ENCODE measurements at regions not wholly inside any gene's neighbourhood (a gene's known extent, or its start where the extent isn't known, plus 50 kb on each side); places are given as distances from the start of the nearest gene placed in this dataset.

- no peak overlapping the region for H3K4me3 Mint-ChIP-seq
- peaks cover 3% of the 10 kb centered on the region for H3K27me3 Mint-ChIP-seq (ENCODE audit: low read depth)
- peaks cover 3% of the 10 kb centered on the region for H3K4me1 Mint-ChIP-seq
- no peaks in the 10 kb centered on the region for H3K9me3 Mint-ChIP-seq
- no peak overlapping the region for H3K27ac Mint-ChIP-seq
- TF ChIP-seq CTCF (IDR thresholded peaks at IDR 0.05; ENCODE audit: unreplicated experiment in 3 of 3): no peak
- no peaks in the 10 kb centered on the region for H3K36me3 Mint-ChIP-seq (ENCODE audit: low read depth)
These were observed 80.8 kb downstream of the TRIML1 start for GRCh38 chr4:188220006-188220405.

GRCh38 chr4:188221090-188221489 is 81.8 kb downstream of the TRIML1 start:
- H3K36me3 Mint-ChIP-seq (ENCODE audit: low read depth): no peaks in the 10 kb centered on the region
- H3K27me3 Mint-ChIP-seq (ENCODE audit: low read depth): peaks cover 3% of the 10 kb centered on the region
- H3K9me3 Mint-ChIP-seq: no peaks in the 10 kb centered on the region
- TF ChIP-seq CTCF (IDR thresholded peaks at IDR 0.05; ENCODE audit: unreplicated experiment in 3 of 3): no peak
- H3K4me1 Mint-ChIP-seq: peaks cover 3% of the 10 kb centered on the region
- H3K27ac Mint-ChIP-seq: no peak overlapping the region
- no peak overlapping the region for H3K4me3 Mint-ChIP-seq

DNA sequence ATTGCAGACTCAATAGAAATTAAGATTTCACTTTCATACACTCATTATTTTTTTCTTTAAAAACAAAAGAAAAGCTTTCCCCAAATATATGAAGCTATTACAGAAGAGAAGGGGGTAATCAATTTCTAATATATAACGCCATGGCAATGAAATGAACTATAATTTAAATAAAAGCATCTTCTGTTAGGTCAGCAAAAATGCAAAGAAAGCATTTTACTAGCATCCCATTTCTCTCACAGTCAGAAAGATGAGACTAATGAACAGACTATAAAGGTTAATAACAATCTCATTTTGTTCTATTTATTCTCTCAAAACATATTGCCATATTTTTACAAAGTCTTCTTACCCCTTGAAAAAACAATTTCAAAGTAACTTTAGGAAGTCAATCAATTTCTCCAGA is 89.0 kb downstream of the TRIML1 start:
- no peaks in the 10 kb centered on the region for H3K27me3 Mint-ChIP-seq (ENCODE audit: low read depth)
- no peaks in the 10 kb centered on the region for H3K4me1 Mint-ChIP-seq
- no peaks in the 10 kb centered on the region for H3K36me3 Mint-ChIP-seq (ENCODE audit: low read depth)
- TF ChIP-seq CTCF (IDR thresholded peaks at IDR 0.05; ENCODE audit: unreplicated experiment in 3 of 3): no peak
- H3K9me3 Mint-ChIP-seq: no peaks in the 10 kb centered on the region
- no peak overlapping the region for H3K4me3 Mint-ChIP-seq
- no peak overlapping the region for H3K27ac Mint-ChIP-seq

GRCh38 chr4:188232428-188232827 is 93.2 kb downstream of the TRIML1 start:
- no peak overlapping the region for H3K27ac Mint-ChIP-seq
- H3K9me3 Mint-ChIP-seq: no peaks in the 10 kb centered on the region
- H3K36me3 Mint-ChIP-seq (ENCODE audit: low read depth): no peaks in the 10 kb centered on the region
- H3K4me3 Mint-ChIP-seq: no peak overlapping the region
- no peak for TF ChIP-seq CTCF (IDR thresholded peaks at IDR 0.05; ENCODE audit: unreplicated experiment in 3 of 3)
- H3K27me3 Mint-ChIP-seq (ENCODE audit: low read depth): no peaks in the 10 kb centered on the region
- no peaks in the 10 kb centered on the region for H3K4me1 Mint-ChIP-seq

DNA sequence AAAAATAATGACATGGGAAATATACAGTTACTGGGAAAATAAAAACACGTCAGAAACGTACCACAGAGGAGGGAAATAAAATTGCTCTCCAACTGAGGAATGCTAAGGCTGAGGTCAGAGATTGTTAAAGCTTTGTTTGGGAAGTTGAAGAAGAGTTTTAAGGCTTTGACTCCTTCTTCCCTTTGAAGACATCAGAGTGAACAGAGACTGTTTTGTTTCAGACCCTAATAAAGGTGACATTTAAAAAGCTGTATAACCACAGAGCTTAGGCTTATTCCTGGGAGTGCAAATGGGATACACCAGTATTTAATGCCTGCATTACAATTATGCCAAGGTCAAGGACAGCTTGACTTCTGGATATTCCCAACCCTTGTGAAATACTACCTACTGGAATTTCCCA is 102.8 kb downstream of the TRIML1 start:
- Mint-ChIP-seq H3K9me3 (no peaks in the 10 kb centered on the region), H3K4me3 (no peak overlapping the region), H3K27ac (no peak overlapping the region), H3K27me3 (ENCODE audit: low read depth) (no peaks in the 10 kb centered on the region), H3K4me1 (no peaks in the 10 kb centered on the region), H3K36me3 (ENCODE audit: low read depth) (no peaks in the 10 kb centered on the region)
- no peak for TF ChIP-seq CTCF (IDR thresholded peaks at IDR 0.05; ENCODE audit: unreplicated experiment in 3 of 3)

- no peak for TF ChIP-seq CTCF (IDR thresholded peaks at IDR 0.05; ENCODE audit: unreplicated experiment in 3 of 3)
- H3K4me3 Mint-ChIP-seq: no peak overlapping the region
- H3K4me1 Mint-ChIP-seq: no peaks in the 10 kb centered on the region
- H3K9me3 Mint-ChIP-seq: peaks cover 2% of the 10 kb centered on the region
- H3K36me3 Mint-ChIP-seq (ENCODE audit: low read depth): no peaks in the 10 kb centered on the region
- H3K27me3 Mint-ChIP-seq (ENCODE audit: low read depth): no peaks in the 10 kb centered on the region
- no peak overlapping the region for H3K27ac Mint-ChIP-seq
These were observed 106.4 kb downstream of the TRIML1 start for GRCh38 chr4:188245651-188246050.

Measured in nephron (organoid).